OCI-LY3 (cell line): ENCODE measurements at regions not wholly inside any gene's neighbourhood (a gene's known extent, or its start where the extent isn't known, plus 50 kb on each side); places are given as distances from the start of the nearest gene placed in this dataset.

Experiments used
- H2AFZ ChIP-seq: fragments of 200-600, 300-600 bp; shearing (Covaris generic); 2 replicates; pipeline ENCODE4 v1.6.0; 2014; ENCODE audit warnings: antibody characterized with exemption, low read depth, low read length
- H3K27ac ChIP-seq: fragments of 200-600, 300-600 bp; sonication (generic); 2 replicates; pipeline ENCODE4 v1.5.1; 2014; ENCODE audit warnings: mild to moderate bottlenecking, low read length, moderate library complexity, mixed read lengths
- H3K27me3 ChIP-seq: fragments of 200-600, 300-600 bp; sonication (generic); 2 replicates; pipeline ENCODE4 v1.6.1; 2014; ENCODE audit warnings: low read depth, low read length, mixed read lengths
- H3K36me3 ChIP-seq: fragments of 200-600, 300-600 bp; sonication (generic); replicated peaks from 2 replicates; pipeline ENCODE3; 2014; ENCODE audit warnings: low read depth, low read length, mixed read lengths
- H3K4me1 ChIP-seq: fragments of 300-600, 200-600 bp; sonication (generic); 2 replicates; pipeline ENCODE4 v1.6.1; 2014; ENCODE audit warnings: low read length, mixed read lengths
- H3K4me2 ChIP-seq: fragments of 200-600, 300-600 bp; sonication (generic); 2 replicates; pipeline ENCODE4 v1.6.1; 2014; ENCODE audit warnings: low read length, mixed read lengths
- H3K4me3 ChIP-seq: fragments of 300-600, 200-600 bp; sonication (generic); 2 replicates; pipeline ENCODE4 v1.5.1; 2014; ENCODE audit warnings: antibody characterized with exemption, mild to moderate bottlenecking, low read length, moderate library complexity
- H3K79me2 ChIP-seq: fragments of 300-600, 200-600 bp; shearing (Covaris generic); 2 replicates; pipeline ENCODE4 v1.6.1; 2014; ENCODE audit warnings: mild to moderate bottlenecking, low read length, mixed read lengths
- H3K9ac ChIP-seq: fragments of 300-600, 200-600 bp; shearing (Covaris generic); 2 replicates; pipeline ENCODE4 v1.6.0; 2014; ENCODE audit warnings: mild to moderate bottlenecking, low read length, moderate library complexity
- H3K9me3 ChIP-seq: fragments of 200-600, 300-600 bp; shearing (Covaris generic); 2 replicates; pipeline ENCODE4 v1.6.1; 2014; ENCODE audit warnings: low read length, mixed read lengths; ENCODE audit not compliant: insufficient read depth
- H4K20me1 ChIP-seq: fragments of 200-600, 300-600 bp; sonication (generic); 2 replicates; pipeline ENCODE4 v1.6.1; 2016; ENCODE audit warnings: low read length, mixed read lengths; ENCODE audit not compliant: insufficient read depth
- CTCF ChIP-seq: fragments of 200-600, 300-600 bp; sonication (generic); IDR thresholded peaks from 2 replicates; pipeline ENCODE4 v1.5.1; 2014; ENCODE audit warnings: antibody characterized with exemption, low read length, low read depth
- EZH2phosphoT487 ChIP-seq: fragments of 200-600 bp; shearing (Covaris generic); IDR thresholded peaks from 2 replicates; pipeline ENCODE4 v1.6.1; 2018; ENCODE audit warnings: antibody characterized with exemption, mixed run types, low read depth

GRCh38 chr7:96861-97260 is 95.5 kb upstream of the FAM20C start:
- no peak overlapping the region for H2AFZ ChIP-seq
- H3K27ac ChIP-seq = no peak overlapping the region
- no peaks in the 10 kb centered on the region for H3K4me1 ChIP-seq
- H3K27me3 ChIP-seq = no peaks in the 10 kb centered on the region
- no peak overlapping the region for H3K9ac ChIP-seq
- TF ChIP-seq CTCF (no peak), EZH2phosphoT487 (no peak)
- no peaks in the 10 kb centered on the region for H3K79me2 ChIP-seq
- H4K20me1 ChIP-seq = no peaks in the 10 kb centered on the region
- no peak overlapping the region for H3K4me2 ChIP-seq
- no peak overlapping the region for H3K4me3 ChIP-seq
- no peaks in the 10 kb centered on the region for H3K36me3 ChIP-seq
- H3K9me3 ChIP-seq = no peaks in the 10 kb centered on the region

- no peaks in the 10 kb centered on the region for H3K27me3 ChIP-seq
- no peak overlapping the region for H2AFZ ChIP-seq
- H3K4me1 ChIP-seq = no peaks in the 10 kb centered on the region
- H3K27ac ChIP-seq = no peak overlapping the region
- TF ChIP-seq EZH2phosphoT487 (no peak), CTCF (no peak)
- no peaks in the 10 kb centered on the region for H3K9me3 ChIP-seq
- H3K4me3 ChIP-seq = no peak overlapping the region
- H3K36me3 ChIP-seq = no peaks in the 10 kb centered on the region
- H4K20me1 ChIP-seq = no peaks in the 10 kb centered on the region
- H3K4me2 ChIP-seq = no peak overlapping the region
- no peak overlapping the region for H3K9ac ChIP-seq
- no peaks in the 10 kb centered on the region for H3K79me2 ChIP-seq
Measured at GRCh38 chr7:97310-97841, 95.0 kb upstream of the FAM20C start.

- Histone ChIP-seq H3K79me2 (no peaks in the 10 kb centered on the region), H3K9me3 (no peaks in the 10 kb centered on the region), H3K27ac (no peak overlapping the region), H2AFZ (no peak overlapping the region), H3K4me2 (no peak overlapping the region), H3K4me1 (no peaks in the 10 kb centered on the region), H3K9ac (no peak overlapping the region), H3K4me3 (no peak overlapping the region), H3K27me3 (no peaks in the 10 kb centered on the region), H3K36me3 (no peaks in the 10 kb centered on the region), H4K20me1 (no peaks in the 10 kb centered on the region)
- TF ChIP-seq EZH2phosphoT487 = no peak
- TF ChIP-seq CTCF = no peak
Measured at GRCh38 chr7:101146-102046, 91.0 kb upstream of the FAM20C start.

GRCh38 chr7:102047-102711 is 90.2 kb upstream of the FAM20C start:
- H3K9me3 ChIP-seq = no peaks in the 10 kb centered on the region
- no peaks in the 10 kb centered on the region for H3K4me1 ChIP-seq
- H3K79me2 ChIP-seq = no peaks in the 10 kb centered on the region
- H4K20me1 ChIP-seq = no peaks in the 10 kb centered on the region
- H3K4me2 ChIP-seq = no peak overlapping the region
- H3K9ac ChIP-seq = no peak overlapping the region
- H3K36me3 ChIP-seq = no peaks in the 10 kb centered on the region
- no peak overlapping the region for H2AFZ ChIP-seq
- no peaks in the 10 kb centered on the region for H3K27me3 ChIP-seq
- no peak overlapping the region for H3K27ac ChIP-seq
- H3K4me3 ChIP-seq = no peak overlapping the region
- TF ChIP-seq CTCF = no peak
- no peak for TF ChIP-seq EZH2phosphoT487
